GM18519 (cell line): ENCODE measurements at regions not wholly inside any gene's neighbourhood (a gene's known extent, or its start where the extent isn't known, plus 50 kb on each side); places are given as distances from the start of the nearest gene placed in this dataset.
"Not testable (repeated sequence)": the region's sequence is repeated elsewhere in the genome, so short reads cannot be mapped to it uniquely, and the experiment has no call there.

ENCODE experiments used
- ATAC-seq: cut with Tn5 transposase; IDR thresholded peaks from one replicate; pipeline ENCODE4 v1.9.1; 2021; ENCODE audit warnings: mild to moderate bottlenecking, moderate library complexity; ENCODE audit not compliant: unreplicated experiment, low FRiP score

- ATAC-seq = no peak
Measured at GRCh38 chr4:154035341-154035740, 246.5 kb upstream of the SFRP2 start.

- no peak for ATAC-seq
Measured at GRCh38 chr4:154033921-154034320, 245.0 kb upstream of the SFRP2 start.

DNA sequence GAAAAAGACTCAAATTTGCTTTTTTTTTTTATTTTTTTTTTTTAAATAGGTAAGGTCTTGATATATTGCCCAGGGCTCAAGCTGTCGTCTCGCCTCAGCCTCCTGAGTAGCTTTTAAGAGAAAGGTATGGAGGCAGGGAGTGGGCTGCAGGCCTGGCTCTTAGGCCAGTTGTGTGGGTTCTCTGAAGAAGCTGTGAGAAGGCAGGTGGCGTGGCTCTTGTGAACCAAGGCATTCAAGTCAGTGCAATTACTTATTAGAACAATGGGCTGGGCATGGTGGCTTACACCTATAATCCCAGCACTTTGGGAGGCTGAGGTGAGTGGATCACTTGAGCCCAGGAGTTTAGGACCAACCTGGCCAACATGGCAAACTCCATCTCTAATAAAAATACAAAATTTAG is 244.0 kb upstream of the SFRP2 start:
- no peak for ATAC-seq

DNA sequence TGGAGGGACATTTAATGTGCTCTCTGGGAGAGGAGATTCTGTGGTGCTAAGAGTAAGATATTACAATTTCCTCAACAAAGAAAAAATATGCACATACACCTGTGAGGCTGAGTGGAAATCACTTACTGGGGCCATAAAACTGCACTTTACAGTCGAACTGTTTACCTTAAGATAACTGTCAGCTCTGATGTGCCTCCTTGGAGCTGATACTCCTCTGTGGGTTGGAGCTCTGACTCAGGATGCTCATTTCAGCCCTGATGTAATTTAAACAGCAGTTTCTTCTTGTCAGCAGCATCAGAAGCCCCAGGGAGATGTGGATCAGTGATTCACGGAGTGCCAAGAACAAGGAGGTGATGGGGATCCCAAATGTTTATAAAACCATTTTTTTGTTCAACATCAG is 241.9 kb upstream of the SFRP2 start:
- no peak for ATAC-seq

- no peak for ATAC-seq
Measured at GRCh38 chr4:154030152-154030551, 241.3 kb upstream of the SFRP2 start.

DNA sequence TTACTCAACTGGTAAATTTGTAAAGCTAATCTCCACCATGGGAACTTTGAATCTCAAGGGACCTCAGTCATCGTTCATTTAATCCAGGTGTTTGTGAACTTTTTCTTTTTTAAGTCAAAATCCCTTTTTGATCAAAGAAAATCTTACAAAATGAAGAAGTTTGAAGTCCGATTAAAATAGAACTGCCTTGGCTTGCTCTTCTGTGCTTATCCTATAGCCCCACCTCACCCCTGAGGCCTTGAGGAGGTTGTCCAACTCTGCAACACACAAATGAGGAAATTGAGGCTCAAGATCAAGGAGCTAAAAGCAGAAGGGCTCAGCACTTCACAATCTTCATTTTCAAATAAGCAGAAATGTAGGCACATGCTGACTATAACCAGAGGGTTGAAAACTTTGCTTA is 240.3 kb upstream of the SFRP2 start:
- no peak for ATAC-seq

DNA sequence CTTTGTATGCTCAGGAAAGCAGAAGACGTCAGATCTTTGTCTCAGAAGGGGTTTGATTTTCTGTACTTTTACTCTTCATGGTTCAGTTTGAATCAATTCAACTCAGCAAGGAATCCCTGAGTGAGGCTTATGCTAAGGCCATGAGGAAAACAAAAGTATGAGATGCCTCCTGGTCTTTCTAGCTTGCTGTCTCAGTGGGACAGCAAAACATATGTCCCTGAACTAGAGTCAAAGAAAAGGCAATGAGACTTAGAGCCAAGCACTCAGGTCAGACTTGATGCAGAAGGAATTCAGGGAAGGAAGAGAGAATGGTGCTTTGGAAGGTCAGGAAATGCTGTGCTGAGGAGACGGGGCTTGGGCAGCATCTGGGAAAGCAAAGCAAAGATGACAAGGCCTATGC is 236.2 kb upstream of the SFRP2 start:
- ATAC-seq = no peak

DNA sequence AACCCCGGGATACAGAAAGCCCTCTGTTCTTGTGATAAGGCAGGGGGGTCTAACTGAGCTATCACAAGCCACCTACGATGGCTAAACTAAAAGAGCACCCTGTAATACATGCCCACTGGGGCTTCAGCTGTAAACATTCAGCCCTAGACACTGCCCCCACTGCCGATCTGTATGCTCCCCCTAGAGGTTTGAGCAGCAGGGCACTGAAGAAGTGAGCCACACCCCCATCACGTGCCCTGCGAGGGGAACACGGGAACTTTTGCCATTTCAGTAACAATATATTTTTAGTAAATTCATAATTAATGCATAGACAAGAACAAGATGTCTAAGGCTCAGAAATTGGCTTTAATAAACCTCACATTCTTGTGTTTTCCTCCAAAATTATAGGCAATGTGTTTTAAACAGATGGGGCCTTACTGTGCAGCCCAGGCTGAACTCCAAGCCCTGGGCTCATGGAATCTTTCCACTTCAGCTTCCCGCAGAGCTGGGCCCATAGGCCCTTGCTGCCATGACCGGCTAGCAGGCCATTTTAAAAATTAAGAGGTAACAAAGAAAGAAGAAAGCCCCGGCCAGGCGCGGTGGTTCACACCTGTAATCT is 235.3 kb upstream of the SFRP2 start:
- ATAC-seq = no peak

DNA sequence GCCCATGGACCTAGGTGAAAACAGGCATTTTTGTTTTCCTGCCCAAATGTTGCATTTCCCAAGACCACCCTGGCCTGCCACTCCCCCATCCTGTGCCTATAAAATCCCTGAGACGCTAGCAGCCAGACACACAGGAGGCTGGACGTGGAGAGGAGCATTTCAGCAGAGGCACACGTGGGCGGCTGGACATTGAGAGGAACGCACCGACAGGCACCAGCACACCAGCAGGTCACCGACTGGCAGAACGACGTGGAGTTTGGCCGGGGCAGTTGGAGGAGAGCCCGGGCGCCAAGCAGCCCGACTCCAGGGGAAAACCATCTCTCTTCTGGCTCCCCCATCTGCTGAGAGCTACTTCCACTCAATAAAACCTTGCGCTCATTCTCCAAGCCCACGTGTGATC is 234.8 kb upstream of the SFRP2 start:
- ATAC-seq = not testable (repeated sequence)

GRCh38 chr4:154019811-154020210 is 230.9 kb upstream of the SFRP2 start:
- no peak for ATAC-seq

GRCh38 chr4:154018659-154019058 is 229.8 kb upstream of the SFRP2 start:
- no peak for ATAC-seq

- no peak for ATAC-seq
Measured at GRCh38 chr4:154015578-154015977, 226.7 kb upstream of the SFRP2 start.

DNA sequence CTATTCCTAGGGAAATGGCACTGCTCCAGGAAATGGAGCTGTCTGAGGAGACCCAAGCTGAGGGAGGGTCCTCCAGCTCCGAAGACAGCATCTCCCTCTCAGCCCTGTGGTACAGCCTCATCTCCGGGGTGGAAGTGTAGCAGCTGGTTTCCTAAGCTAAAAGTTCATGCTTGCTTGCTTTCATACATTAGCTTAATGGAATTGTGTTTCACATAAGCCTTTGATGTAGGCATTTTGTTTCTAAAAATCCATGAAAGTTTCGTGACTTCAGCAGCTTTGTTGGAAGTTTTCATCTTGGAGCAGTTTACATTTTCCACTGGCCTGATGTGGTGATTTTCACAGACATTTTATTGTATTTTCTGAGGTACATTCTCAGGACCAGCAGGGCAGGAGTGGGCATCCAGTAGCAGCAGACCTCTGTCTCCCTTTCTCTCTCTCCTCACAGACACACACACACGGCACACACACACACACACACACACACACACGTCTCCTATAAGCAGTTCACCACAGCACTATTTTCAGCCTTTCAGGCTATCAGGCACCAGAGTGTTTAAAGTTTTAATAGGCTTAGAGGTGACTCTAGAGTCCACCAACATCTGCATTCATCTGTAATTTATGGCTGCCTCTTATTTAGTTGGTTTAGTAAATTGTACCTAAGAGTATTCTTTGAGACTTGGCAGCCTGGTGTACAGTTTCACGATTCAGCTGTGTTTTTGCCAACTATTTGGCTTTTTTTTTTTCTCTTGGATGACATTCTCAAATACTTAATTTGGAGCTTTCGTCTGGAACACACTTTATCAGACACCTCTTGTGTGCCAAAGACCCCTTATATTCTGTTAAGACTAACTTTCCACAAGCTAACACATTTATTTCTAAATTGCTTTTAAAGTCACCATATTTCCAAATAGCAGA is 225.8 kb upstream of the SFRP2 start:
- ATAC-seq = no peak

DNA sequence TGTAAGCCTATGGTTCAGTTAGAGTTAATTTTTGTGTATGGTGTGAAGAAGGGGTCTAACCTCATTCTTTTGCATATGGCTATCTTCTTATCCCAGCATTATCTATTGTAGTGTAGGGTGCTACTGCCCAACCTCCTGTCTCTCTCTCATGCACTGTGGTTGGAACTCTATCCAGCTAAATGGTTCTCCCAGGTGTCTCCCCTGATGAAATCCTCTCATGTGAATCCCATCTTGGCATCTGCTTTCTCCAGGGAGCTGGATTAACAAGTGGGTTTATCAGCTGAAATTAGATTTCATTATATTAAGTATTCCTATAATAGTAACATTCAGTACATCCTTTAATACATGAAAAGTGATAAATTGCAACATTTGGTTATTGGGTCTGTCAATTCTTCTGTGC is 224.7 kb upstream of the SFRP2 start:
- ATAC-seq = no peak

DNA sequence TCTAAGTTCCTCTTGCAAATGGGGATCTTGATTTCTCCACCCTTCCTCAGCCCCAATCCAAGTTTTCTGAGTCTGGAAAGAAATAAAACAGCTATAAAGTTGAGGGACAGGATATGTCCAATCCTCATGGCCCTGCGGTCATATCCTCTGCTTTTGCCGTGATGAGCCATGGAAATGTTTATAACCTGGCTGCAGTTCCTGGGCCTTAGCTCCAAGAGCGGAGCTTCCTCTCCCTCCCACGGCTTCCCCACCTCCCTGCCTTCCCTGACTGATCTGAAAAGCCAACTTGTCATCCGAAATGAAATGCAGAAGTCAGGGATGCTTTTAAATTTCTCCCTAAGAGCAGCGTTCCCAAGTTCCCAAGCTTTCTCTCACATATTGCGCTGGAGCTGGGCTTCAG is 221.5 kb upstream of the SFRP2 start:
- ATAC-seq = no peak

GRCh38 chr4:154009788-154010187 is 220.9 kb upstream of the SFRP2 start:
- ATAC-seq = no peak

DNA sequence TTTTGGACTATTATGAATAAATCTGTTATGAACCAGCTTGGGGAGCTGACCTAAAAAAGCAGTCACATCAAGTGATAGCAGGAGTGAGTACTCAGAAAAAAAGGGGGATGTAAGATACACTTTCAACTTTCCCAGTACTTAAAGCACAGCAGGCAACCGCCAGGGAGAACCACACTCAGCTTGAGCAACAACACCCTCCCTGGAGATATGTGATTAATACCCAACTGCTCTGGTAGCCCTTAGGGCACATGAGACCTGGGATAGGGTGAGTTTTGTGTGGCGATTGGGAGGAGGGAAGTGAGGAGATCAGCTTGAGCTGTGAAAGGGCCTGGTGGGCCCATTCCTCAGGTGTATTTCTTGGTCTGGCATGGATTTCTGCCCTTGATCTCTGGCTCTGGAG is 220.3 kb upstream of the SFRP2 start:
- no peak for ATAC-seq

GRCh38 chr4:154005171-154005520 is 216.3 kb upstream of the SFRP2 start:
- no peak for ATAC-seq

- ATAC-seq = no peak
Measured at GRCh38 chr4:154004507-154005170, 215.8 kb upstream of the SFRP2 start.

GRCh38 chr4:154004016-154004415 is 215.1 kb upstream of the SFRP2 start:
- no peak for ATAC-seq

DNA sequence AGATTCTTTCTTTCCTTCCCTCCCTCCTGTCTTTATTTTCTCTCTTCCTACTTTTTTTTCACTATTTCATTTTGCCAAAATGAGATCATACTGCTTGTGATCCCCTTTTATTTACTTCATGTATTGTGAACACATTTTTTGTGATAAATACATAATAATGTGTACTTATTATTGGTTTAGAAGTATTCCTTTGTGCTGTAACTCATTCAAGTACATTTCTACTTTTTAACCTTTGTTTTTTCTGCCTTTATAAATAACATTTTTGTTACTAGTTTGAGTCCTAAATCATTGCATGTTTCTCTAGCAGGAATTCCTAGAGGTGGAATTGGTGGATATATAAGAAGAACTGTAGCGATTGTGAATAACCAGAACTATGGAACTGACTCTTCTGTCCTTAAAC is 214.5 kb upstream of the SFRP2 start:
- no peak for ATAC-seq

GRCh38 chr4:154001193-154001592 is 212.3 kb upstream of the SFRP2 start:
- no peak for ATAC-seq
